ENCODE measurements at regions not wholly inside any gene's neighbourhood (a gene's known extent, or its start where the extent isn't known, plus 50 kb on each side); places are given as distances from the start of the nearest gene placed in this dataset.
"Not testable (repeated sequence)": the region's sequence is repeated elsewhere in the genome, so short reads cannot be mapped to it uniquely, and the experiment has no call there.

GRCh38 chr20:58044931-58045555, 183.4 kb downstream of the ANKRD60 start:
- DNase-seq (ENCODE audit: extremely low read depth, low read depth): no peak

- no peak for DNase-seq (ENCODE audit: extremely low read depth, low read depth)
Observed at GRCh38 chr20:58044286-58044685, 184.2 kb downstream of the ANKRD60 start.

- no peak for DNase-seq (ENCODE audit: extremely low read depth, low read depth)
Observed at GRCh38 chr20:58043236-58044140, 185.0 kb downstream of the ANKRD60 start.

GRCh38 chr20:58042591-58042990, 185.9 kb downstream of the ANKRD60 start:
- DNase-seq (ENCODE audit: extremely low read depth, low read depth): no peak

GRCh38 chr20:58040447-58041290, 187.8 kb downstream of the ANKRD60 start:
- DNase-seq (ENCODE audit: extremely low read depth, low read depth): no peak

- DNase-seq (ENCODE audit: extremely low read depth, low read depth): no peak
Observed at GRCh38 chr20:58039274-58040092, 189.0 kb downstream of the ANKRD60 start.

GRCh38 chr20:58038123-58038654, 190.3 kb downstream of the ANKRD60 start:
- DNase-seq (ENCODE audit: extremely low read depth, low read depth): no peak

GRCh38 chr20:58037631-58038030, 190.8 kb downstream of the ANKRD60 start:
- no peak for DNase-seq (ENCODE audit: extremely low read depth, low read depth)

- no peak for DNase-seq (ENCODE audit: extremely low read depth, low read depth)
Observed at GRCh38 chr20:58033026-58033536, 195.4 kb downstream of the ANKRD60 start.

GRCh38 chr20:58032599-58032998, 195.9 kb downstream of the ANKRD60 start:
- DNase-seq (ENCODE audit: extremely low read depth, low read depth): no peak

- DNase-seq (ENCODE audit: extremely low read depth, low read depth): not testable (repeated sequence)
Observed at GRCh38 chr20:58031350-58031749, 197.1 kb downstream of the ANKRD60 start.

GRCh38 chr20:58028123-58028522, 200.3 kb downstream of the ANKRD60 start:
- DNase-seq (ENCODE audit: extremely low read depth, low read depth): no peak

- DNase-seq (ENCODE audit: extremely low read depth, low read depth): no peak
Observed at GRCh38 chr20:58026361-58026760, 202.1 kb downstream of the ANKRD60 start.

- no peak for DNase-seq (ENCODE audit: extremely low read depth, low read depth)
Observed at GRCh38 chr20:58025233-58025632, 203.2 kb downstream of the ANKRD60 start.

GRCh38 chr20:58024241-58024721, 204.2 kb downstream of the ANKRD60 start:
- DNase-seq (ENCODE audit: extremely low read depth, low read depth): no peak

- no peak for DNase-seq (ENCODE audit: extremely low read depth, low read depth)
Observed at GRCh38 chr20:58023781-58024180, 204.7 kb downstream of the ANKRD60 start.

- DNase-seq (ENCODE audit: extremely low read depth, low read depth): no peak
Observed at GRCh38 chr20:58023346-58023745, 205.1 kb downstream of the ANKRD60 start.

- DNase-seq (ENCODE audit: extremely low read depth, low read depth): no peak
Observed at GRCh38 chr20:58022711-58023110, 205.7 kb downstream of the ANKRD60 start.

GRCh38 chr20:58021481-58021880, 207.0 kb downstream of the ANKRD60 start:
- no peak for DNase-seq (ENCODE audit: extremely low read depth, low read depth)
